ENCODE measurements at regions not wholly inside any gene's neighbourhood (a gene's known extent, or its start where the extent isn't known, plus 50 kb on each side); places are given as distances from the start of the nearest gene placed in this dataset.

DNA sequence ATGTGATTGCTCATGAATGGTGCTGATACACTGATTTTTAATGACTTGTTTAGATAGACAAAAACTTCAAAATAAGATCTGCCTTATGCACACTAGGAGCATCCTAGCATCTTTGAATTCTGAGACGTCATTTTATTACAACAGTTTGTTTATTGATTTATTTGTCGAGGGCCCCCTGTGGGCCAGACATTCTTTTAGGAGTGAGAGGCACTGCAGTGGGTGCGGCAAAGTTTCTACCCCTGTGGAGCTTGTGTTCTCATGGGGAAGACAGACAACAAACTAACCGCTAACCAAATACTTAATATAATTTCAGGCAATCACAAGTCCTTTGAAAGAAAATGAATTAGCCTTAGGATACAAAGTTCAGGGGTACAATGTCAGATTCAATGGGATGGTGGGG is 363.1 kb downstream of the RPS24 start:
- ATAC-seq (ENCODE audit: insufficient read depth, low FRiP score), result no peak
- no peak for DNase-seq
- H3K9ac ChIP-seq (ENCODE audit: insufficient read depth in 1 of 2, low read length in 2 of 2), result no peak overlapping the region
- H3K4me3 ChIP-seq, result no peak overlapping the region
- TF ChIP-seq, protein P1, sequence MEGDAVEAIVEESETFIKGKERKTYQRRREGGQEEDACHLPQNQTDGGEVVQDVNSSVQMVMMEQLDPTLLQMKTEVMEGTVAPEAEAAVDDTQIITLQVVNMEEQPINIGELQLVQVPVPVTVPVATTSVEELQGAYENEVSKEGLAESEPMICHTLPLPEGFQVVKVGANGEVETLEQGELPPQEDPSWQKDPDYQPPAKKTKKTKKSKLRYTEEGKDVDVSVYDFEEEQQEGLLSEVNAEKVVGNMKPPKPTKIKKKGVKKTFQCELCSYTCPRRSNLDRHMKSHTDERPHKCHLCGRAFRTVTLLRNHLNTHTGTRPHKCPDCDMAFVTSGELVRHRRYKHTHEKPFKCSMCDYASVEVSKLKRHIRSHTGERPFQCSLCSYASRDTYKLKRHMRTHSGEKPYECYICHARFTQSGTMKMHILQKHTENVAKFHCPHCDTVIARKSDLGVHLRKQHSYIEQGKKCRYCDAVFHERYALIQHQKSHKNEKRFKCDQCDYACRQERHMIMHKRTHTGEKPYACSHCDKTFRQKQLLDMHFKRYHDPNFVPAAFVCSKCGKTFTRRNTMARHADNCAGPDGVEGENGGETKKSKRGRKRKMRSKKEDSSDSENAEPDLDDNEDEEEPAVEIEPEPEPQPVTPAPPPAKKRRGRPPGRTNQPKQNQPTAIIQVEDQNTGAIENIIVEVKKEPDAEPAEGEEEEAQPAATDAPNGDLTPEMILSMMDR (IDR thresholded peaks at IDR 0.05; ENCODE audit: control extremely low read depth, extremely low read depth), result no peak
- H3K9me3 ChIP-seq (ENCODE audit: control insufficient read depth in 4 of 4, insufficient read depth in 3 of 4, low read length in 3 of 4), result no peaks in the 10 kb centered on the region
- no peaks in the 10 kb centered on the region for H3K36me3 ChIP-seq (ENCODE audit: control insufficient read depth in 4 of 4, insufficient read depth in 4 of 4, low read length in 4 of 4)
- no peaks in the 10 kb centered on the region for H3K27me3 ChIP-seq (ENCODE audit: control insufficient read depth in 3 of 3, insufficient read depth in 3 of 3, low read length in 2 of 3)
- H3K4me1 ChIP-seq (ENCODE audit: control insufficient read depth in 5 of 5, insufficient read depth in 5 of 5, low read length in 5 of 5), result peaks cover 0 to 35% (median 21%) of the 10 kb centered on the region in 5 donors
- 88 to 90% methylated on average over 4 of the region's 4 CpGs for WGBS, 2 donors
- H3K27ac ChIP-seq (ENCODE audit: low read depth in 1 of 2, low read length in 1 of 2), result no peak overlapping the region

DNA sequence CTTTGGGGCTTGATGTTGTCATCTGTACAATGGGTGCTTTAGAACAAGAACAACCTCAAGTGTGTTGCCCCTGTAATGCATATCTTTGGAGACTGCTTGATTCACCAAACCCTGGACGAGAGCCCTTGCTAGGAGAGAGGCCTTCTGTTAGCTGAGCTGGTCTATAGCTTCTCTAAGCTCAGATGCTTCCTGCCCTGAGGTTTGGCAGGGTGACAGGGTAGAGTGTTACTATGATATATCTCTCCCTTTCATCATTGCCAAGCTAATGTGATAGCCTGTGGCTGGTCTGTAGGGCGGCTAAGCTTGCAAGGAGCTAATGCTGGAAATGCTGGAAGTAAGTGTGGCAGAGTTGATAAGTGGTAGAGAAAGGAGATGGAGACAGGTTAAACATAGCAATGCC is 364.1 kb downstream of the RPS24 start:
- TF ChIP-seq, protein P1 (IDR thresholded peaks at IDR 0.05; ENCODE audit: control extremely low read depth, extremely low read depth), result no peak

DNA sequence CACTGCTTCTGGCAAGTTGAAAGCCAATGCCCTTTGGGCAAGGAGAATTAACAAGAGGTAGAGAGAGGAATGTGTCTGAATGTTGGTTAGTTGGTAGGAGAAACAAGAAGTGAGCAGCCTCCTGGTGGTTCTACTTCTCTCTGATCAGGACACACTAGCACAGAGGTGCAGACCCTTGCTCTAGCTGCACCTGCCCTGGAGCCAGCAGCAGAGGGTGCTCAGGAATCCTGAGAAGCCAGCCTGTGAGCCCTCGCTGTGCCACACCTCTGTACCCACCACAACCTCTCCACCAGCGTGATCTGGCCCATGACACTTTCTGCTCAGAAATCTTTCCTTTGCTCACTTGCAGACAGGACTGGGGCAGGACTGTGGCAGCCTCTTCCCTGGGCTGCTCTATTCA is 364.7 kb downstream of the RPS24 start:
- H3K27me3 ChIP-seq (ENCODE audit: control insufficient read depth in 3 of 3, insufficient read depth in 3 of 3, low read length in 2 of 3), result no peaks in the 10 kb centered on the region
- ATAC-seq (ENCODE audit: insufficient read depth, low FRiP score) (no peak), DNase-seq (no peak)
- H3K27ac ChIP-seq (ENCODE audit: low read depth in 1 of 2, low read length in 1 of 2), result no peak overlapping the region
- no peak overlapping the region for H3K9ac ChIP-seq (ENCODE audit: insufficient read depth in 1 of 2, low read length in 2 of 2)
- no peaks in the 10 kb centered on the region for H3K36me3 ChIP-seq (ENCODE audit: control insufficient read depth in 4 of 4, insufficient read depth in 4 of 4, low read length in 4 of 4)
- H3K4me3 ChIP-seq, result no peak overlapping the region
- no peaks in the 10 kb centered on the region for H3K9me3 ChIP-seq (ENCODE audit: control insufficient read depth in 4 of 4, insufficient read depth in 3 of 4, low read length in 3 of 4)
- peaks cover 0 to 51% (median 28%) of the 10 kb centered on the region in 5 donors for H3K4me1 ChIP-seq (ENCODE audit: control insufficient read depth in 5 of 5, insufficient read depth in 5 of 5, low read length in 5 of 5)
- 71 to 76% methylated on average over 2 of the region's 2 CpGs for WGBS, 2 donors
- TF ChIP-seq, protein P1 (IDR thresholded peaks at IDR 0.05; ENCODE audit: control extremely low read depth, extremely low read depth), result no peak

More for the DNA sequence above, 364.1 kb downstream of the RPS24 start:
- ATAC-seq (ENCODE audit: insufficient read depth, low FRiP score) (no peak), DNase-seq (peak in 2 of 3 donors; percentile 40 to 53)
- Histone ChIP-seq H3K9ac (ENCODE audit: insufficient read depth in 1 of 2, low read length in 2 of 2) (no peak overlapping the region), H3K4me1 (ENCODE audit: control insufficient read depth in 5 of 5, insufficient read depth in 5 of 5, low read length in 5 of 5) (peaks cover 0 to 46% (median 24%) of the 10 kb centered on the region in 5 donors), H3K27ac (ENCODE audit: low read depth in 1 of 2, low read length in 1 of 2) (no peak overlapping the region), H3K9me3 (ENCODE audit: control insufficient read depth in 4 of 4, insufficient read depth in 3 of 4, low read length in 3 of 4) (no peaks in the 10 kb centered on the region), H3K36me3 (ENCODE audit: control insufficient read depth in 4 of 4, insufficient read depth in 4 of 4, low read length in 4 of 4) (no peaks in the 10 kb centered on the region), H3K4me3 (no peak overlapping the region), H3K27me3 (ENCODE audit: control insufficient read depth in 3 of 3, insufficient read depth in 3 of 3, low read length in 2 of 3) (no peaks in the 10 kb centered on the region)
- WGBS, 2 donors, result 29 to 56% methylated on average over 2 of the region's 2 CpGs

All from lung (tissue), 11 donors.